H1 (cell line): ENCODE measurements at regions not wholly inside any gene's neighbourhood (a gene's known extent, or its start where the extent isn't known, plus 50 kb on each side); places are given as distances from the start of the nearest gene placed in this dataset.

ENCODE experiments used
- CTCF ChIA-PET: fragments of 300-600 bp; sonication (Branson Sonifier 250); formaldehyde crosslinking; loops from one replicate; lab custom pipeline; 2021; ENCODE audit not compliant: partially characterized antibody; lab: Charles Lee
- POLR2A ChIA-PET: fragments of 300-600 bp; sonication (Branson Sonifier 250); formaldehyde crosslinking; loops from one replicate; lab custom pipeline; 2021; ENCODE audit warnings: inconsistent platforms; ENCODE audit not compliant: partially characterized antibody; lab: Charles Lee
- DNase-seq, 2 experiments: peaks; one replicate each; pipeline versions ENCODE4 v3.0.0 to v3.0.0-alpha.2; 2010 to 2022; ENCODE audit warnings: low spot score in 2 of 2, low read depth in 1 of 2, mixed read lengths in 1 of 2
- FAIRE-seq: peaks from 2 replicates; lab custom pipeline; 2011; peaks lifted over from hg19 to GRCh38; lab: Jason Lieb, UNC
- H2AFZ ChIP-seq: 2 replicates; pipeline ENCODE4 v1.8.1; 2012; ENCODE audit warnings: low read length, inconsistent platforms
- H2AK5ac ChIP-seq: 2 replicates; pipeline ENCODE4 v1.6.1; 2013; ENCODE audit warnings: low read depth, low read length
- H2BK120ac ChIP-seq: replicated peaks from 2 replicates; pipeline ENCODE3; 2013; ENCODE audit warnings: low read depth, low read length, inconsistent platforms
- H2BK12ac ChIP-seq: 2 replicates; pipeline ENCODE4 v1.6.1; 2013; ENCODE audit warnings: low read depth, low read length
- H2BK15ac ChIP-seq: 2 replicates; pipeline ENCODE4 v1.6.1; 2013; ENCODE audit warnings: low read length
- H2BK20ac ChIP-seq: 2 replicates; pipeline ENCODE4 v1.6.1; 2013; ENCODE audit warnings: low read length
- H2BK5ac ChIP-seq: 2 replicates; pipeline ENCODE4 v1.6.1; 2013; ENCODE audit warnings: low read depth, low read length
- H3K14ac ChIP-seq: 2 replicates; pipeline ENCODE4 v1.6.1; 2013; ENCODE audit warnings: inconsistent platforms; ENCODE audit not compliant: insufficient read length
- H3K18ac ChIP-seq: 2 replicates; pipeline ENCODE4 v1.6.1; 2013; ENCODE audit warnings: low read length; ENCODE audit errors: extremely low read depth
- H3K23ac ChIP-seq: 2 replicates; pipeline ENCODE4 v1.6.1; 2013; ENCODE audit warnings: inconsistent platforms; ENCODE audit not compliant: insufficient read length
- H3K23me2 ChIP-seq: 2 replicates; pipeline ENCODE4 v1.6.1; 2013; ENCODE audit warnings: low read depth, low read length
- H3K27ac ChIP-seq: 2 replicates; pipeline ENCODE4 v1.6.1; 2011; ENCODE audit warnings: low read depth, low read length, inconsistent platforms
- H3K27me3 ChIP-seq, 4 experiments: replicated peaks in 1 of 4; 1 replicate in 1 of 4; 2 replicates in 3 of 4; pipeline versions ENCODE4 v1.6.1 to v1.8.1; 2011 to 2013; ENCODE audit warnings: low read length in 3 of 4, mild to moderate bottlenecking in 3 of 4, inconsistent platforms in 2 of 4, mixed read lengths in 2 of 4, moderate library complexity in 1 of 4; ENCODE audit not compliant: control insufficient read depth in 3 of 4, insufficient read depth in 3 of 4; ENCODE audit errors: extremely low read depth in 1 of 4
- H3K36me3 ChIP-seq, 4 experiments: 2 replicates each; pipeline versions ENCODE4 v1.6.1 to v1.8.1; 2011 to 2013; ENCODE audit warnings: mild to moderate bottlenecking in 4 of 4, low read length in 3 of 4, moderate library complexity in 2 of 4, control low read depth in 1 of 4, inconsistent platforms in 1 of 4; ENCODE audit not compliant: insufficient read depth in 4 of 4, control insufficient read depth in 2 of 4
- H3K4ac ChIP-seq: replicated peaks from 2 replicates; pipeline ENCODE3; 2013; ENCODE audit warnings: low read length, low read depth, mixed read lengths, inconsistent platforms; ENCODE audit not compliant: insufficient read length
- H3K4me1 ChIP-seq, 4 experiments: replicated peaks in 1 of 4; 1 replicate in 1 of 4; 2 replicates in 3 of 4; pipeline versions ENCODE4 v1.6.1 to v1.8.1; 2011 to 2013; ENCODE audit warnings: low read length in 3 of 4, inconsistent platforms in 2 of 4, mixed read lengths in 1 of 4; ENCODE audit not compliant: insufficient read depth in 4 of 4, control insufficient read depth in 3 of 4
- H3K4me2 ChIP-seq, 2 experiments: 2 replicates each; pipeline versions ENCODE4 v1.6.1 to v1.8.1; 2011 to 2013; ENCODE audit warnings: low read depth in 2 of 2, low read length in 2 of 2, control low read depth in 1 of 2, inconsistent platforms in 1 of 2, mild to moderate bottlenecking in 1 of 2; ENCODE audit not compliant: insufficient read depth in 1 of 2
- H3K4me3 ChIP-seq, 4 experiments: fragments of 200-600, 300-600 bp in 1 of 4; sonication (generic), shearing (Covaris generic), sonication (Bioruptor Twin) in 1 of 4; 2 replicates each; pipeline versions ENCODE4 v1.5.1 to v1.8.1; 2011 to 2016; ENCODE audit warnings: low read length in 4 of 4, low read depth in 3 of 4, control low read depth in 2 of 4, inconsistent platforms in 2 of 4, mild to moderate bottlenecking in 2 of 4, mixed read lengths in 1 of 4, moderate library complexity in 1 of 4; ENCODE audit not compliant: insufficient read depth in 2 of 4; ENCODE audit errors: extremely low read depth in 1 of 4
- H3K56ac ChIP-seq: replicated peaks from 2 replicates; pipeline ENCODE3; 2013; ENCODE audit warnings: low read depth, mild to moderate bottlenecking, mixed read lengths, low read length, inconsistent platforms; ENCODE audit not compliant: insufficient read length
- H3K79me1 ChIP-seq: 2 replicates; pipeline ENCODE4 v1.6.1; 2013; ENCODE audit warnings: low read depth, low read length, control low read depth
- H3K79me2 ChIP-seq, 2 experiments: 2 replicates each; pipeline versions ENCODE4 v1.6.1 to v1.8.1; 2012 to 2013; ENCODE audit warnings: low read length in 2 of 2, mild to moderate bottlenecking in 2 of 2, inconsistent platforms in 1 of 2; ENCODE audit not compliant: insufficient read depth in 2 of 2, control insufficient read depth in 1 of 2
- H3K9ac ChIP-seq, 4 experiments: replicated peaks in 1 of 4; 1 replicate in 1 of 4; 2 replicates in 3 of 4; pipeline versions ENCODE4 v1.6.1 to v1.8.1; 2011 to 2013; ENCODE audit warnings: low read depth in 3 of 4, low read length in 3 of 4, control low read depth in 2 of 4, mild to moderate bottlenecking in 2 of 4, moderate library complexity in 2 of 4, inconsistent platforms in 1 of 4; ENCODE audit errors: extremely low read depth in 1 of 4
- H3K9me3 ChIP-seq, 2 experiments: 2 replicates each; pipeline versions ENCODE4 v1.6.1 to v1.8.1; 2012 to 2013; ENCODE audit warnings: mild to moderate bottlenecking in 2 of 2, moderate library complexity in 2 of 2, control low read depth in 1 of 2, inconsistent platforms in 1 of 2, low read depth in 1 of 2, low read length in 1 of 2, mixed read lengths in 1 of 2; ENCODE audit not compliant: insufficient read depth in 2 of 2
- H4K20me1 ChIP-seq, 2 experiments: replicated peaks in 1 of 2; 2 replicates each; pipeline versions ENCODE3 to v1.8.1; 2011 to 2013; ENCODE audit warnings: inconsistent platforms in 2 of 2, low read length in 2 of 2, mild to moderate bottlenecking in 1 of 2; ENCODE audit not compliant: insufficient read depth in 2 of 2, control insufficient read depth in 1 of 2
- H4K5ac ChIP-seq: 2 replicates; pipeline ENCODE4 v1.6.1; 2013; ENCODE audit warnings: low read length, low read depth, mixed read lengths, inconsistent platforms; ENCODE audit not compliant: insufficient read length
- H4K8ac ChIP-seq: 2 replicates; pipeline ENCODE4 v1.8.0; 2013; ENCODE audit warnings: mild to moderate bottlenecking, moderate library complexity, low read length, inconsistent platforms; ENCODE audit not compliant: insufficient read depth; ENCODE audit errors: extremely low read depth
- H4K91ac ChIP-seq: replicated peaks from 2 replicates; pipeline ENCODE3; 2013; ENCODE audit warnings: low read length, mixed read lengths, inconsistent platforms; ENCODE audit not compliant: insufficient read length
- ATF3 ChIP-seq: IDR thresholded peaks from 2 replicates; pipeline ENCODE4 v1.6.1; 2011; ENCODE audit warnings: low read depth, mild to moderate bottlenecking, low read length; ENCODE audit not compliant: insufficient read depth
- BRCA1 ChIP-seq: IDR thresholded peaks from 2 replicates; pipeline ENCODE4 v1.6.1; 2012; ENCODE audit warnings: low read depth, low read length, improper control_type of control experiment
- CHD1 ChIP-seq: IDR thresholded peaks from 2 replicates; pipeline ENCODE4 v1.6.1; 2012; ENCODE audit warnings: low read depth, low read length, improper control_type of control experiment
- EZH2 ChIP-seq: fragments of 200-600 bp; sonication (generic); IDR thresholded peaks from 2 replicates; pipeline ENCODE4 v1.7.1; 2012; ENCODE audit warnings: low read depth, mild to moderate bottlenecking, moderate library complexity, low read length, inconsistent platforms; ENCODE audit not compliant: severe bottlenecking
- GTF2F1 ChIP-seq: IDR thresholded peaks from 2 replicates; pipeline ENCODE4 v1.6.1; 2012; ENCODE audit warnings: low read depth, low read length, improper control_type of control experiment, borderline replicate concordance
- MAFK ChIP-seq: IDR thresholded peaks from 2 replicates; pipeline ENCODE4 v1.6.1; 2012; ENCODE audit warnings: low read depth, mild to moderate bottlenecking, improper control_type of control experiment, low read length
- POU5F1 ChIP-seq: IDR thresholded peaks from 2 replicates; pipeline ENCODE4 v1.6.1; 2011; ENCODE audit warnings: low read depth, mild to moderate bottlenecking, low read length, moderate library complexity
- RAD21 ChIP-seq, 2 experiments: IDR thresholded peaks in 1 of 2; conservative IDR thresholded peaks in 1 of 2; 2 replicates each; pipeline ENCODE4 v1.6.1; 2011; ENCODE audit warnings: low read depth in 2 of 2, low read length in 2 of 2, improper control_type of control experiment in 1 of 2, inconsistent platforms in 1 of 2, mild to moderate bottlenecking in 1 of 2, moderate library complexity in 1 of 2
- RBBP5 ChIP-seq: IDR thresholded peaks from 2 replicates; pipeline ENCODE4 v1.7.1; 2012; ENCODE audit warnings: low read depth, mild to moderate bottlenecking, inconsistent platforms, low read length, moderate library complexity, borderline replicate concordance
- RXRA ChIP-seq: IDR thresholded peaks from 2 replicates; pipeline ENCODE4 v1.6.1; 2011; ENCODE audit warnings: low read depth, mild to moderate bottlenecking, low read length, moderate library complexity; ENCODE audit not compliant: insufficient read depth
- SIX5 ChIP-seq: IDR thresholded peaks from 2 replicates; pipeline ENCODE4 v1.6.1; 2011; ENCODE audit warnings: mild to moderate bottlenecking, low read depth, low read length
- SP4 ChIP-seq: IDR thresholded peaks from 2 replicates; pipeline ENCODE4 v1.6.1; 2012; ENCODE audit warnings: low read length, inconsistent platforms
- SRF ChIP-seq: IDR thresholded peaks from 2 replicates; pipeline ENCODE4 v1.6.1; 2011; ENCODE audit warnings: mild to moderate bottlenecking, low read depth, low read length, moderate library complexity
- WGBS, 2 experiments: shearing (Covaris generic) in 1 of 2; methylation state at CpG; one replicate each; pipeline versions ENCODE4 v1.1.6 to v1.1.7; 2013 to 2015; ENCODE audit warnings: low lambda C conversion rate in 2 of 2, mixed read lengths in 2 of 2, inconsistent platforms in 1 of 2, low coverage in 1 of 2, missing lambda C conversion rate in 1 of 2; ENCODE audit not compliant: insufficient replicate concordance in 2 of 2, insufficient coverage in 1 of 2, insufficient read length in 1 of 2; ENCODE audit errors: extremely low coverage in 1 of 2, missing lambda C conversion rate in 1 of 2; 5-methylcytosine and 5-hydroxymethylcytosine counted together

GRCh38 chr9:85332487-85332886, 409.3 kb downstream of the AGTPBP1 start:
- peak; percentile 85 for FAIRE-seq
- Histone ChIP-seq H3K18ac (no peak overlapping the region), H4K5ac (no peak overlapping the region), H3K79me1 (no peaks in the 10 kb centered on the region), H2BK20ac (no peak overlapping the region), H3K36me3 (no peaks in the 10 kb centered on the region), H3K27me3 (no peaks in the 10 kb centered on the region), H3K9me3 (no peaks in the 10 kb centered on the region), H4K20me1 (no peaks in the 10 kb centered on the region), H2AFZ (0 out of 2 replicates have a peak overlapping the region, but pooled peaks have one; percentile 36), H2BK5ac (no peak overlapping the region), H2BK12ac (no peak overlapping the region), H3K23ac (no peak overlapping the region), H3K79me2 (no peaks in the 10 kb centered on the region), H4K91ac (no peak overlapping the region), H3K23me2 (no peaks in the 10 kb centered on the region), H2BK15ac (no peak overlapping the region), H3K27ac (no peak overlapping the region), H4K8ac (no peak overlapping the region), H3K4ac (no peak overlapping the region), H3K4me3 (no peak overlapping the region), H3K4me1 (no peaks in the 10 kb centered on the region), H2BK120ac (no peak overlapping the region), H3K4me2 (no peak overlapping the region), H3K14ac (no peak overlapping the region), H2AK5ac (no peak overlapping the region), H3K56ac (no peak overlapping the region), H3K9ac (no peak overlapping the region)
- ChIA-PET CTCF (interaction anchor here (0.5 to 3.4 kb wide), 43 partner anchors 9 to 989 kb away, joined by 3 to 52 read pairs (median 4); no protein-coding TSS in a partner anchor), POLR2A (no interaction called here)
- peak; percentile 29 to 49 for DNase-seq
- 80% methylated on average over 4 of the region's 4 CpGs; no CpG with 5 or more reads in 1 of the 2 experiments for WGBS, 2 experiments
- TF ChIP-seq RBBP5 (no peak), EZH2 (no peak), CHD1 (no peak), MAFK (no peak), SIX5 (no peak), ATF3 (0 out of 2 replicates have a peak, but pooled peaks have one; percentile 20), RAD21 (IDR thresholded peaks at IDR 0.05 in 1 of 2, conservative IDR thresholded peaks at IDR 0.05 in 1 of 2; ENCODE audit: low read depth in 2 of 2, low read length in 2 of 2) (peak; percentile 71 to 77), GTF2F1 (no peak), SP4 (no peak), BRCA1 (no peak), POU5F1 (no peak), RXRA (no peak), SRF (no peak)
